Posterior cingulate gyrus (tissue), 11 donors: ENCODE measurements at regions not wholly inside any gene's neighbourhood (a gene's known extent, or its start where the extent isn't known, plus 50 kb on each side); places are given as distances from the start of the nearest gene placed in this dataset.

Source experiments
- DNase-seq, 10 donors: peaks; one replicate each; pipeline versions ENCODE4 v3.0.0 to v3.0.0-alpha.2; 2020 to 2021; ENCODE audit warnings: mixed read lengths in 3 of 10
- intact Hi-C: fragments of 100-400 bp; cut with DNase I; formaldehyde crosslinking; loops from one replicate; pipeline ENCODE4 v1.15.1; 2023

DNA sequence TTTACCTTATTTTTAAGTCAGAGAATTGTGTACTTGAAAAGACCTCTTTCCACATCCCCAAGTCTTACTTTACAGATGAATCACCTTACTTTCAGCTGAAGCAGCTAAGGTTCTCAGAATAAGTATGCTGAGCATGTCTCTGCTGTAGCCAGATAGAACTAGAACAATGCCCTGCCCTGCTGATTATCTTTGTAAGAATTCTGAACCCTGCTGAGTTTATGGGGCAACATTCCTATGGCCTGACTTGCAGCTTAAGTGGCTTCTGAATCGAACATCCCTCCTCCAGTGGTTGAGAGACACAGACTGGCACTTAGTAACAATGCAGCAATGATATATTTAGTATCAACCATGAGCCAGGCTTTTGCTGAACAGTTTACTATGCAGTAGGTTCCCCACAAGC is 592.0 kb upstream of the WWC1 start:
- DNase-seq, result no peak
- intact Hi-C loops, result no loop called here

DNA sequence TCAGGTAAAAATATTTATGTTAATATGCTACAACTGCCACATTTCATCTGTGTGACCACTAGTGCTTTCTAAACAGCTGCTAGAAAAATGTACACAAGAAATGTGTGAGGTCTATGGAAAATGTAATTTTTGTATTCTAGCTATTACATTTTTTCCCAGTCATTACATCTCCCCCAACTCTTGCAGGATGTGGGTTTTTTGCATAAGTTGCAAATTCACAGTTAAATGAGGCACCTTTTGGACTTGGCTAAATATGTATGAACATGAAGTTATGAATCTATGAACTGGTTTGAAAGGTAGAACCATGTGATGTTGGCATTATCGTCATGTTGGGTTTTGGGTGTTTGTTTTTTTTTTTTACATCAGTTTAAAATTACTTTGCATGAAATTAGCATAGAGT is 590.4 kb upstream of the WWC1 start:
- intact Hi-C loops, result no loop called here
- DNase-seq, result no peak

DNA sequence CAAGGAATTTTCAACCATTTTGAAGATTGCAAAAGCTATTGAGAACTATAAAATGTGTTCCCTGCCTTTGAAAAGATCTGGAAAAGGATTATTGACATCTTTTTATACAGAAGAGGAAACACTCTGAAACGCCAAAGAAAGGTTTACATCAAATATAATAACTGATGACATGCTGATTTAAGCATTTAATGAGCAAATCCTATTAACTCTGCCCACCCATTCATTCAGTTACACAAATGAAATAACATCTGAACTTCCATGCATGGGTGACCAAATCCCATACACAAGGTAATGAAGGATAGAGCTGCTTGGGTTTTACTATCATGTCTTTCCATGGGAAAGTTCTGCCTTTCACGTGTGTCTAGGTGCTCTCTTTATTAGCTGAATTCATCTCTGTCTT is 589.4 kb upstream of the WWC1 start:
- DNase-seq, result no peak
- intact Hi-C loops, result no loop called here

- no peak for DNase-seq
- intact Hi-C loops, result no loop called here
Observed at GRCh38 chr5:167708449-167708848, 583.0 kb upstream of the WWC1 start.

DNA sequence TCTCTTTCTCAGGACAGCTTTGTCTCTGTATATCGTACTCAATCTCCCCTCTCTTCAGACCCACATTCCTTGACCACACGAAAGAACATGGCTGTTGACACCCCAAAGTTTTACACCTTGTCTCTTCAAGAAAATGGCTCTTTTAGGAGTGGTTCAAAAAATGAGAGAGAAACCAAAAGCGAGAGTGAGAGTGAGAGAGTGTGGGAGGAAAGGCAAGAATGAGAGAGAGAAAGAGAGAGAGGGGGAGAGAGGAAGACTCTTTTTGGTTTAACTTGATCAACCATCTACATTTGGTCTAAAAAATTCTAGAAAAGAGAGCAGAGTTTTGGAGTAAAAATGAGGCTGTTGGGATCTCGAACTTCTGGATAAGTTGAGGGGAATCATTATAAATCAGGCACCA is 581.8 kb upstream of the WWC1 start:
- DNase-seq, result no peak
- intact Hi-C loops, result no loop called here

- no peak for DNase-seq
- intact Hi-C loops, result no loop called here
Observed at GRCh38 chr5:167710444-167711073, 580.9 kb upstream of the WWC1 start.

DNA sequence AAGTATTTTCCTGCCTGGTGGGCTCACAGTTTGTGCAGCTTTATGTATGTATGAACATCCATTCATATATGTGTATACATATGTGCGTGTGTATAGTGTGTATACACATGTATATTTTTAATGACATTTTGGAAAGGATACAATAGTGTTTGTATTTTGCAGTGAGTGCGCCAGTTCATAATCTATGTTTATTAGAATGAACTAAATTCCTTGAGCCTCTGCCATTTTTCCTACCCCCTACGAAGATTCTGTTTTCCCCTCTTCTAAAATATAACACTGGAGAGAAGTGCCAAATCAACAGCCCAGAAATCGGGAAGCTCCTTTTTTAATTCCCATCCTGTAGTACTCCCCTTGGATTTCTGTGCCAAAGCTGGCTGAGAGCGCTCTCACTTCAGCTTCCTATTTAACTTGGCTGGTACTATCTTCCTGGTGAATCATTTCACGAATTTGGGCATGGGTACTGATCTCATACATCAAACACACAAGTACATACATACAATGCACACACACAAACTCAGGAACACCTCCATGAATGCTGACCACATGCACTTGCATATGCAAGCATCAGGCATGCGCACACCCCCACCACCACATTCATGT is 578.4 kb upstream of the WWC1 start:
- intact Hi-C loops, result no loop called here
- DNase-seq, result no peak

DNA sequence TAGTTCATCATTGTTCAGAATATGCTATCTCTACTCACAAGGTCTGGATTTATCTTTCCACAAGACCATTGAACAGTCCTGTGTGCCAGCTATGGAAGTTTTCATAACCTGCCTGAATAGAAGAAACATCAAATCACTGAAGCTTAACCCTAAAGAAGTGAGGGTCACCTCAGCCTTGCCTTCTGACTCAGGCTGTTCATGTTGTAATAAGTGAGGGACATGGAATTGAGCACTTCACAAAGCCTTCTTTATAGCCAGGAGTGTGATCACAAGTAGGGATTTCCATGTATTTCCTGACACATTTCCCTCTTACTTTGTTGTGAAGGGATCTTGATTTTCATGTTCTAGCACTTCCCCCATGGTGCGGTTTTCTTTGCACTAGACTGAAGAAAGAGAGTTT is 577.5 kb upstream of the WWC1 start:
- no peak for DNase-seq
- intact Hi-C loops, result no loop called here

DNA sequence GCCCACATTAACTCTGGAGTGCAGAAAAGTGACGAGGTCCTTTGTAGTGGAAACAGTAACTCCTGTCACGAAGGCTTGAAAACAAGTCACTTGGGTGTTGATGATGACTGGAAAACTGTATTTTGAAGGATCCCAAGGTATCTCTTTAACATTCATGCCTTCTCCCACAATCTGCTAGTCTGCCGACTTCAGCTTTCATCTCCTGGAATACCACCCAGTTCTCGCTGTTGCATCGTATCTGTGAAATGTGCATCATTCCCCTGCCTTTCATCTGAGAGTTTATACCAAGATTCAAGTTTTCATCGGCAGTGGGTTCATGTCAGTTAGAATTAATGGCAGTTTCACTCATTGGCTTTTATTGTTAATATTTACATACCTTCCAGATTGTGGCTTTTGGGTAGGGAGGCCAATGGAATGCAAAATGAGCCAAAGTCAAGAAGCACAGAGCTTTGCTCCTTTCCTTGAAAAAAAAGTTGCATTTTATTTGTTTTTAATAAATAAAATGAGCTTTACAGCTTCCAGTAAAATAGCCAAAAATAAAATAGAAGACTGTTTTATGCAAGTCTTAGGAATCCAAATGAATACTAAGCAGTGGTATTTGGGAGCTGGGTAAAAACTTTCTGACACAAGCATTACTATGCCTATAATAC is 575.2 kb upstream of the WWC1 start:
- intact Hi-C loops, result no loop called here
- no peak for DNase-seq

- intact Hi-C loops, result no loop called here
- DNase-seq, result no peak
Observed at GRCh38 chr5:167720259-167720658, 571.2 kb upstream of the WWC1 start.

GRCh38 chr5:167720676-167721260 is 570.7 kb upstream of the WWC1 start:
- no peak for DNase-seq
- intact Hi-C loops, result no loop called here

DNA sequence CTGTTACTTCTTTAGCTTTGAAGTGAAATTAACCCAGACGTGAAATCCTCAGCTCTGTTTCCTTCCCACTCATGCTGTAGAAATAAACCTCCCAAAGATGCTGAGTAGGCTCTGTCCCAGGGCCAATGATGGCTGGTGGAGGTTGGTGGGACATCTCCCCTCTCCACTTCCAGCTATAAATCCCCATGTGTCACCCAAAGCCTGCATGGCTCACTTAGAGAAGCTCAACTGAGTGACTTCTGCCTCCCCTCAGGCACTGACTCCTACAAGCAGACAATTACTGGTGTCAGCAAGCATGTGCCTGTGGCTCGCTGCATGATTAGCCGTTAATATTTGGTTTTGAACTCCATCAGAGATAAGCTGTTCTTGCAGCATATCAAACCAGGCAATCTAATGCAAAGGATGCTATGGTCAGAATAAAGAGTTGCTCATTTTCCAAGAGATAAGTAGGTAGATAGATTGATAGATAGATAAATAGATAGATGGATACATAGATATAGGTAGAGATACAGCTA is 569.5 kb upstream of the WWC1 start:
- intact Hi-C loops, result loop anchor here (2.0 kb wide), 1 partner anchor 299 kb away; no protein-coding TSS in a partner anchor

GRCh38 chr5:167723254-167723871 is 568.1 kb upstream of the WWC1 start:
- intact Hi-C loops, result loop anchor here (1.0 to 2.0 kb wide), 3 partner anchors 297 to 496 kb away; no protein-coding TSS in a partner anchor
- peak; percentile 39 to 95 (median 77) for DNase-seq

More for the DNA sequence above, 569.5 kb upstream of the WWC1 start:
- no peak for DNase-seq

GRCh38 chr5:167725264-167725663 is 566.2 kb upstream of the WWC1 start:
- intact Hi-C loops, result no loop called here

DNA sequence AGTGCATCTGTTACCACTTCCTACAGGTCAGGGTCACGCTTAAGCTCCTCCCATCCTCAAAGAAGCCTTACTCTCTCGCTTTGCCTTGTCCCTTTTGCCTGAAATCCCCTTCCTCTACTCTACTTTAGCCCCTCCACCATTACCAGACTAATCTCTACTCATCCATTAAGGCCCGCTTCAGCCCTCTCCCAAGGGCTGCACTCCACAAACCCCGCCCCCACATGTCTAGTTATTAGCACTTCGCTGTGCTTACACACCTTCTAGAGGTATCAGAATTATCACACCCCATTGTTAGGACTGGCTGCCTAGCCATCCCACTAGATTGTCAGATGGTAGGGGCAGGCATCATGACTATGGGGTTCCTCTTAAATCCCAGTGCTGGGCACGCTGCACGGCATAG is 565.7 kb upstream of the WWC1 start:
- DNase-seq, result no peak
- intact Hi-C loops, result no loop called here

More at GRCh38 chr5:167725264-167725663, 566.2 kb upstream of the WWC1 start:
- no peak for DNase-seq

- intact Hi-C loops, result no loop called here
- DNase-seq, result no peak
Observed at GRCh38 chr5:167726642-167727041, 564.8 kb upstream of the WWC1 start.

DNA sequence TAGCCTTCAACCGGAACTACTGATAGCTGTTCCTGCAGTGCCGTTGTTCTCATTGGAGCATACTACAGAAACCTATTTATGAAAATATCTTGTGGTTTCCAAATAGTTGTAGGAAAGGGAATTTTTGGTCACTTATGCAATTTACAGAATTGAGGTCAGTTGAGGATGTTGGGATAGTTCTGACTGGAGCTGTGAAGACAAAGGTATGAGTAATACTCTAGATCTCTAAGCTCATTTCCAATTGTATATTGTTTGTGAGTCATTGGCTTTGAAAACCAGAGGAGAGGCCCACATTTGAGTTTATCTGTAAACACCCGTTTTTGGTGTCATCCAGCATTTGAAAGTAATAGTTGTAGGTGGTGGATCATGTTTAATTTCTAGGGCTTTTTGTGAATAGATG is 561.3 kb upstream of the WWC1 start:
- DNase-seq, result no peak
- intact Hi-C loops, result no loop called here

DNA sequence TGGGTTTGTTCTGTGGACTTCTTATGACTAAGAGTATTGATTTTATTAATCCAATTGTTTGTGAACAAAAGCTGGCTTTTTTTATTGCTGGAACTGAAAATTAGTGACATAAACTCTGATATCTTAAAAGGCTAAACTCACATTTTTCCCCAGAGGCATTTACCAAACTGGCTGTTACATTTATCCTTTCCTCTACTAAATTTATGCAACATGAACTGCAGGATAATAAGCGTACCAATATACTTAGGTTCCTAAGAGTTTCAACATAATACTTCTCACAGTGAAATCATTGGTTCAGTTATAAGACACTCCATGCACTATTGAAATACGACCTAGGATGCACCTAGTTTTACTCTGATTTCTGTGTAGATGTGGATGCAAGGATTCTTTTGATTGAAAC is 560.8 kb upstream of the WWC1 start:
- intact Hi-C loops, result no loop called here
- no peak for DNase-seq

DNA sequence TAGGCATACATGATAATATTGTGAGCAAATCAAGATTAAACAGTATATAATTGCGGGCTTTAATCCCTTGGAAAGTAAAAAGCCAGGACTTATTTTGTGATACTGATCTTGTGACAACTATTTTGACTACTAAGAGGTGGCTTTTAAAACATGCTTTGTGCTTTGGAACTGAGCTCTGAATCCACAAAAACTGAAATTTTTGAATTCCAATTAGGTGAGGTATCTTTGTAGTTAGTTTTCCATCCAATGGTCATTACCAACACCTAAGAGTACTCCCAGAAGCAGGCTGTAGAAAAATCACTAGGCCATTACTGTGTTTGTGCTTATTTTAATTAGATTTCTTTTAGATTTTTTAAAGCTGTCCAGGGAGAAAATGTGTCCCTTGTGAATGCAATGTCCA is 559.5 kb upstream of the WWC1 start:
- intact Hi-C loops, result no loop called here
- no peak for DNase-seq

DNA sequence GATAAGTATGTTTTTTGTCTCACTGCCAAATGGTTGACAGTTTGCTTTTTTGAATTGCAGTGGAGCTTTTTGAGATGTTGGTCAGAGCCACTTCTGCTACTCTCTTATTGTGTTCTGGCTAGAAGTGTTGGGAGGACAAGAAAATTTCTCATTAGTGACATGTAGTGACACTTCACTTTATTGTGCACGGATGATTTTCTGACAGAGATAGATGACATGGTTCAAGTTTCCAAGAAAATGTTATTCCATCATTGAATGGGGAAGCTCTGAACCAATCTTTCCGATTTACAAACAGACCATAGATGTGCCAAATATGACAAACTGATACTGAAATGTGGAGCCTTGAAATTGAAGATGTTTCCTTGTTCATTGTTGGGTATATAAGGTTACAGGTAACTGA is 558.9 kb upstream of the WWC1 start:
- no peak for DNase-seq
- intact Hi-C loops, result no loop called here

DNA sequence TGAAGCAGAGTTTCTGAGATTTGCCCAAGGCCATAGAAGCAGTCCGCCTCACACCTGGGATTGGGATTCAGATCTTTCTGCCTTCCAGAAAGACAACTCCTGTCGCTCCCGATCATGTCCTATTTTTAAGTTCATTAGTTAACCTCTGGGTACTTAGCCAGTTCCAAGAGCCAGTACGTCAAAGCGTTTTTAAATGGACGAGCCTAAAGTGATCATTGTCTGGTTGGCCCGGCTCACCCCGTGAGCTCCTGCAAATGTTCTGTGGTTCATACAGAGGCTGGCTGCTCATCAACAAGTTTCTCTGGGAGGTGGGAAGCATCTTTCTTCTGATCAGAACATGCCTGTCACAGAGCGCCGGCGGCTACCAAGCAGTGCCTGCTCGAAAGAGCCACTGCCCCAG is 554.5 kb upstream of the WWC1 start:
- DNase-seq, result peak in 1 of 10 donors; percentile 49
- intact Hi-C loops, result no loop called here
